ENCODE measurements at regions not wholly inside any gene's neighbourhood (a gene's known extent, or its start where the extent isn't known, plus 50 kb on each side); places are given as distances from the start of the nearest gene placed in this dataset.

DNA sequence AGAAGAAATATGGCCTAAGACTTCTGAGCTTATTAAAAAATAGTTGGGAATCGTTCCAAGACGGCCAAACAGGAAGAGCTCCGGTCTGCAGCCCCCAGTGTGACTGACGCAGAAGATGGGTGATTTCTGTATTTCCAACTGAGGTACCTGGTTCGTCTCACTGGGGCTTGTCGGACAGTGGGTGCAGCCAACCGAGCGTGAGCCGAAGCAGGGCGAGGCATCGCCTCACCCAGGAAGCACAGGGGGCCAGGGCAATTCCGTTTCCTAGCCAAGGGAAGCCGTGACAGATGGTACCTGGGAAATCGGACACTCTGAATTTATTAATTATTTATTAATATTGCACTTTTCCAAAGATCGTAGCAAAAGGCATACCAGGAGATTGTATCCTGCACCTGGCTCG lies 857.8 kb downstream of the C12orf50 start:
- Histone ChIP-seq H3K36me3 (ENCODE audit: control insufficient read depth in 2 of 2, extremely low read depth in 1 of 2, insufficient read depth in 2 of 2, low read length in 2 of 2) (no peaks in the 10 kb centered on the region), H3K27ac (ENCODE audit: control insufficient read depth, insufficient read depth, low read length) (no peak overlapping the region), H3K9me1 (ENCODE audit: control insufficient read depth, extremely low read depth, insufficient read depth, low read length) (no peaks in the 10 kb centered on the region), H3K79me2 (ENCODE audit: control insufficient read depth, insufficient read depth, low read length) (no peaks in the 10 kb centered on the region), H3K9me3 (ENCODE audit: control insufficient read depth, low read depth, low read length) (no peaks in the 10 kb centered on the region), H3K4me1 (ENCODE audit: control insufficient read depth, extremely low read depth, insufficient read depth, low read length) (no peaks in the 10 kb centered on the region), H3K27me3 (ENCODE audit: control insufficient read depth, extremely low read depth, insufficient read depth, low read length) (no peaks in the 10 kb centered on the region), H3K4me3 (ENCODE audit: control insufficient read depth in 2 of 3, extremely low read depth in 1 of 3, insufficient read depth in 2 of 3, low read depth in 1 of 3, low read length in 3 of 3) (no peak overlapping the region), H2AFZ (ENCODE audit: control insufficient read depth, low read length) (no peak overlapping the region), H3K9ac (ENCODE audit: control insufficient read depth, extremely low read depth, insufficient read depth, low read length) (no peak overlapping the region), H4K20me1 (ENCODE audit: control insufficient read depth, extremely low read depth, insufficient read depth, low read length) (no peaks in the 10 kb centered on the region), H3K4me2 (ENCODE audit: control insufficient read depth, extremely low read depth, insufficient read depth, low read depth, low read length) (no peak overlapping the region)
- DNase-seq (ENCODE audit: low read depth, low spot score) (no peak), FAIRE-seq (no peak)
- dilution Hi-C loops (cut with MboI; ENCODE audit: extremely low pct_ligation_motif_present, low sequenced_read_pairs), result no loop called here
- no peak for TF ChIP-seq CTCF (optimal IDR thresholded peaks at IDR 0.05 in 1 of 3, IDR thresholded peaks at IDR 0.05 in 1 of 3, conservative IDR thresholded peaks at IDR 0.05 in 1 of 3; ENCODE audit: extremely low read depth in 1 of 3, insufficient read depth in 2 of 3, low read length in 3 of 3)

GRCh38 chr12:87169010-87169409 lies 860.2 kb downstream of the C12orf50 start:
- dilution Hi-C loops (cut with MboI; ENCODE audit: extremely low pct_ligation_motif_present, low sequenced_read_pairs), result no loop called here
- no peak for DNase-seq (ENCODE audit: low read depth, low spot score)
- H3K9ac ChIP-seq (ENCODE audit: control insufficient read depth, extremely low read depth, insufficient read depth, low read length), result no peak overlapping the region
- FAIRE-seq, result no peak
- H3K9me3 ChIP-seq (ENCODE audit: control insufficient read depth, low read depth, low read length), result peaks cover 6% of the 10 kb centered on the region
- no peaks in the 10 kb centered on the region for H3K4me1 ChIP-seq (ENCODE audit: control insufficient read depth, extremely low read depth, insufficient read depth, low read length)
- H3K36me3 ChIP-seq (ENCODE audit: control insufficient read depth in 2 of 2, extremely low read depth in 1 of 2, insufficient read depth in 2 of 2, low read length in 2 of 2), result no peaks in the 10 kb centered on the region
- no peak overlapping the region for H3K27ac ChIP-seq (ENCODE audit: control insufficient read depth, insufficient read depth, low read length)
- H3K4me2 ChIP-seq (ENCODE audit: control insufficient read depth, extremely low read depth, insufficient read depth, low read depth, low read length), result no peak overlapping the region
- no peaks in the 10 kb centered on the region for H3K9me1 ChIP-seq (ENCODE audit: control insufficient read depth, extremely low read depth, insufficient read depth, low read length)
- H3K79me2 ChIP-seq (ENCODE audit: control insufficient read depth, insufficient read depth, low read length), result no peaks in the 10 kb centered on the region
- H3K27me3 ChIP-seq (ENCODE audit: control insufficient read depth, extremely low read depth, insufficient read depth, low read length), result no peaks in the 10 kb centered on the region
- no peaks in the 10 kb centered on the region for H4K20me1 ChIP-seq (ENCODE audit: control insufficient read depth, extremely low read depth, insufficient read depth, low read length)
- TF ChIP-seq EZH2 (IDR thresholded peaks at IDR 0.05; ENCODE audit: low read length) (no peak), CTCF (optimal IDR thresholded peaks at IDR 0.05 in 1 of 3, IDR thresholded peaks at IDR 0.05 in 1 of 3, conservative IDR thresholded peaks at IDR 0.05 in 1 of 3; ENCODE audit: extremely low read depth in 1 of 3, insufficient read depth in 2 of 3, low read length in 3 of 3) (no peak)
- H2AFZ ChIP-seq (ENCODE audit: control insufficient read depth, low read length), result no peak overlapping the region
- H3K4me3 ChIP-seq (ENCODE audit: control insufficient read depth in 2 of 3, extremely low read depth in 1 of 3, insufficient read depth in 2 of 3, low read depth in 1 of 3, low read length in 3 of 3), result no peak overlapping the region

Data from keratinocyte (primary cell).